NB4 (cell line): ENCODE measurements at regions not wholly inside any gene's neighbourhood (a gene's known extent, or its start where the extent isn't known, plus 50 kb on each side); places are given as distances from the start of the nearest gene placed in this dataset.

Experiments used
- CTCF ChIP-seq: IDR thresholded peaks from one replicate; pipeline ENCODE4 v1.5.1; 2012; ENCODE audit warnings: low read depth, low read length
- MAX ChIP-seq: IDR thresholded peaks from 2 replicates; pipeline ENCODE4 v1.6.1; 2011; ENCODE audit warnings: low read depth, low read length
- MYC ChIP-seq: IDR thresholded peaks from 2 replicates; pipeline ENCODE4 v1.6.1; 2011; ENCODE audit warnings: low read depth, low read length
- POLR2A ChIP-seq: IDR thresholded peaks from 2 replicates; pipeline ENCODE4 v1.6.1; 2011; ENCODE audit warnings: mild to moderate bottlenecking; ENCODE audit not compliant: insufficient read length; ENCODE audit errors: extremely low read depth

DNA sequence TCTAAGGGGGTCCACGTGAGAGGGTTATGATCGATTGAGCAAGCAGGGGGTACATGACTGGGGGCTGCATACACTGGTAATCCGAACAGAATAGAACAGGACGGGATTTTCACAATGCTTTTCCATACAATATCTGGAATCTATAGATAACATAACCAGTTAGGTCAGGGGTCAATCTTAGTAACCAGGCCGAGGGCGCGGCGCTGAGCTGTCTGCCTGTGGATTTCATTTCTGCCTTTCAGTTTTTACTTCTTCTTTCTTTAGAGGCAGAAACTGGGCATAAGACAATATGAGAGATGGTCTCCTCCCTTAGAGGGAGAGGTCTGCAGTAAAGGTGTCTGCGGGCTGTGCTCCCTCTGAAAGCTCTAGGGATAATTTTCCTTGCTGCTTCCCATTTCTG lies 261.3 kb downstream of the XXYLT1 start:
- TF ChIP-seq CTCF (no peak), POLR2A (no peak), MAX (no peak), MYC (no peak)
